CD14-positive monocyte (primary cell): ENCODE measurements at regions not wholly inside any gene's neighbourhood (a gene's known extent, or its start where the extent isn't known, plus 50 kb on each side); places are given as distances from the start of the nearest gene placed in this dataset.

Source experiments
- DNase-seq, 3 donors: peaks; one replicate each; pipeline ENCODE4 v3.0.0-alpha.2; 2011 to 2022
- H2AFZ ChIP-seq: 2 replicates; pipeline ENCODE4 v1.6.0; 2012; ENCODE audit warnings: mild to moderate bottlenecking, low read depth, low read length, inconsistent platforms; ENCODE audit not compliant: insufficient read depth, poor library complexity, severe bottlenecking
- H3K27ac ChIP-seq, 2 donors: 1 replicate in 1 of 2; 2 replicates in 1 of 2; pipeline ENCODE4 v1.5.1; 2012 to 2013; ENCODE audit warnings: low read length in 2 of 2, control low read depth in 1 of 2, inconsistent platforms in 1 of 2, low read depth in 1 of 2, mild to moderate bottlenecking in 1 of 2
- H3K27me3 ChIP-seq, 2 donors: one replicate each; pipeline versions ENCODE4 v1.6.0 to v1.6.1; 2011 to 2013; ENCODE audit warnings: low read length in 2 of 2; ENCODE audit not compliant: control insufficient read depth in 2 of 2, insufficient read depth in 2 of 2
- H3K36me3 ChIP-seq, 2 donors: replicated peaks in 1 of 2; 1 replicate in 1 of 2; 2 replicates in 1 of 2; pipeline versions ENCODE4 v1.5.1 to v1.6.1; 2012 to 2013; ENCODE audit warnings: low read length in 2 of 2, control low read depth in 1 of 2, inconsistent platforms in 1 of 2, mild to moderate bottlenecking in 1 of 2; ENCODE audit not compliant: insufficient read depth in 2 of 2, control insufficient read depth in 1 of 2
- H3K4me1 ChIP-seq, 2 donors: 1 replicate in 1 of 2; 2 replicates in 1 of 2; pipeline versions ENCODE4 v1.5.1 to v1.6.1; 2012 to 2013; ENCODE audit warnings: low read length in 2 of 2, control low read depth in 1 of 2, inconsistent platforms in 1 of 2, mild to moderate bottlenecking in 1 of 2, moderate library complexity in 1 of 2; ENCODE audit not compliant: insufficient read depth in 2 of 2, control insufficient read depth in 1 of 2
- H3K4me2 ChIP-seq: replicated peaks from 2 replicates; pipeline ENCODE3; 2012; ENCODE audit warnings: low read length, moderate library complexity, mild to moderate bottlenecking; ENCODE audit not compliant: poor library complexity, severe bottlenecking; ENCODE audit errors: extremely low read depth
- H3K4me3 ChIP-seq, 3 experiments: fragments of 200-600 bp in 1 of 3; sonication (generic) in 1 of 3; replicated peaks in 1 of 3; 1 replicate in 2 of 3; 2 replicates in 1 of 3; pipeline ENCODE4 v1.5.1; 2011 to 2013; ENCODE audit warnings: low read length in 3 of 3, mild to moderate bottlenecking in 3 of 3, control low read depth in 2 of 3, low read depth in 2 of 3, inconsistent platforms in 1 of 3, moderate library complexity in 1 of 3
- H3K79me2 ChIP-seq: 2 replicates; pipeline ENCODE4 v1.6.0; 2012; ENCODE audit warnings: mild to moderate bottlenecking, control low read depth, inconsistent platforms, low read length, moderate library complexity; ENCODE audit not compliant: insufficient read depth
- H3K9ac ChIP-seq: 2 replicates; pipeline ENCODE4 v1.6.0; 2017; ENCODE audit warnings: low read length, mild to moderate bottlenecking; ENCODE audit not compliant: insufficient read depth, poor library complexity, severe bottlenecking
- H3K9me3 ChIP-seq, 2 donors: replicated peaks in 1 of 2; 1 replicate in 1 of 2; 2 replicates in 1 of 2; pipeline versions ENCODE4 v1.5.1 to v1.6.1; 2012 to 2013; ENCODE audit warnings: low read length in 2 of 2, control low read depth in 1 of 2; ENCODE audit not compliant: control insufficient read depth in 1 of 2, insufficient read depth in 1 of 2
- H4K20me1 ChIP-seq: 2 replicates; pipeline ENCODE4 v1.6.0; 2012; ENCODE audit warnings: mild to moderate bottlenecking, low read length, control low read depth, moderate library complexity; ENCODE audit not compliant: insufficient read depth
- H3K27ac Mint-ChIP-seq, 7 donors: one replicate each; pipeline ENCODE4 v1.8.0; 2020; ENCODE audit warnings: mild to moderate bottlenecking in 7 of 7, mixed read lengths in 7 of 7, moderate library complexity in 6 of 7, inconsistent platforms in 2 of 7
- H3K27me3 Mint-ChIP-seq, 3 donors: one replicate each; pipeline ENCODE4 v1.8.0; 2021 to 2022; ENCODE audit warnings: low read depth in 3 of 3, mild to moderate bottlenecking in 3 of 3, mixed read lengths in 3 of 3, moderate library complexity in 3 of 3, inconsistent platforms in 1 of 3
- H3K36me3 Mint-ChIP-seq, 2 donors: one replicate each; pipeline ENCODE4 v1.8.0; 2020; ENCODE audit warnings: mixed read lengths in 2 of 2, inconsistent platforms in 1 of 2, mild to moderate bottlenecking in 1 of 2
- H3K4me1 Mint-ChIP-seq: one replicate; pipeline ENCODE4 v1.8.0; 2020; ENCODE audit warnings: mild to moderate bottlenecking, mixed read lengths
- H3K4me3 Mint-ChIP-seq, 2 donors: one replicate each; pipeline ENCODE4 v1.8.0; 2020; ENCODE audit warnings: mild to moderate bottlenecking in 2 of 2, mixed read lengths in 2 of 2, moderate library complexity in 1 of 2
- H3K9me3 Mint-ChIP-seq, 7 donors: one replicate each; pipeline ENCODE4 v1.8.0; 2020 to 2022; ENCODE audit warnings: mixed read lengths in 7 of 7, mild to moderate bottlenecking in 6 of 7, moderate library complexity in 6 of 7, inconsistent platforms in 2 of 7
- CTCF ChIP-seq: fragments of 200-600 bp; IDR thresholded peaks from one replicate; pipeline ENCODE4 v1.8.0; 2022; ENCODE audit warnings: antibody characterized with exemption, mild to moderate bottlenecking
- WGBS: methylation state at CpG from one replicate; pipeline ENCODE4 v1.1.5; 2013; ENCODE audit warnings: missing lambda C conversion rate; ENCODE audit not compliant: insufficient coverage; 5-methylcytosine and 5-hydroxymethylcytosine counted together
- intact Hi-C, 2 donors: fragments of 100-400 bp; cut with micrococcal nuclease; formaldehyde crosslinking; loops; one replicate each; pipeline versions ENCODE4 v1.15.0 to v1.15.1; 2023

DNA sequence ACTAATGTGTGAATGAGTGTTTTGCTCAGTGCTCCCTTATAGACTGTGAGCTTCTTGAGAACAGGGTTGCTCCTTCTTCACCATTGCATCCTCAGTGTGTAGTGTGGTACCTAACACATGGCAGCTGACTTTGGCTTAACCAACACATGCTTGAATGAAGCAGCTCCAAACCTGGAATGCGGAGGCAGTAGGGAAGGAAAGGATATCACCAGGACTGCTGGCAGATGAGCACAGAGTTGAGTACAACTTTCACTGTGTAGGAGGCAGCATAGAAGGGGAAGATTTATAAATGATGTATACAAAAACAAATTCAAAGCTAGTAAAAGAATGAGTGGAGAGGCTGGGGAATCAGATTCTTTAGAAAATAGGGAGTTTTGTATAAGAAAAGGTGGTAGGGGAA, 174.3 kb downstream of the SLIT2 start:
- Histone ChIP-seq H3K4me3 (no peak overlapping the region), H4K20me1 (no peaks in the 10 kb centered on the region), H3K27ac (no peak overlapping the region), H3K9ac (no peak overlapping the region), H3K79me2 (no peaks in the 10 kb centered on the region), H3K27me3 (peaks cover 2 to 3% of the 10 kb centered on the region in 2 donors), H3K9me3 (no peaks in the 10 kb centered on the region), H3K4me2 (no peak overlapping the region), H3K36me3 (no peaks in the 10 kb centered on the region), H2AFZ (no peak overlapping the region), H3K4me1 (no peaks in the 10 kb centered on the region)
- intact Hi-C loops: no loop called here
- no peaks in the 10 kb centered on the region for H3K4me1 Mint-ChIP-seq
- no peak overlapping the region for H3K4me3 Mint-ChIP-seq
- no peaks in the 10 kb centered on the region for H3K36me3 Mint-ChIP-seq
- TF ChIP-seq CTCF: no peak
- H3K9me3 Mint-ChIP-seq: no peaks in the 10 kb centered on the region
- H3K27me3 Mint-ChIP-seq: peaks cover 2 to 5% (median 3%) of the 10 kb centered on the region in 3 donors
- no CpG with 5 or more reads among the region's 1 CpG for WGBS
- H3K27ac Mint-ChIP-seq: no peak overlapping the region
- no peak for DNase-seq

DNA sequence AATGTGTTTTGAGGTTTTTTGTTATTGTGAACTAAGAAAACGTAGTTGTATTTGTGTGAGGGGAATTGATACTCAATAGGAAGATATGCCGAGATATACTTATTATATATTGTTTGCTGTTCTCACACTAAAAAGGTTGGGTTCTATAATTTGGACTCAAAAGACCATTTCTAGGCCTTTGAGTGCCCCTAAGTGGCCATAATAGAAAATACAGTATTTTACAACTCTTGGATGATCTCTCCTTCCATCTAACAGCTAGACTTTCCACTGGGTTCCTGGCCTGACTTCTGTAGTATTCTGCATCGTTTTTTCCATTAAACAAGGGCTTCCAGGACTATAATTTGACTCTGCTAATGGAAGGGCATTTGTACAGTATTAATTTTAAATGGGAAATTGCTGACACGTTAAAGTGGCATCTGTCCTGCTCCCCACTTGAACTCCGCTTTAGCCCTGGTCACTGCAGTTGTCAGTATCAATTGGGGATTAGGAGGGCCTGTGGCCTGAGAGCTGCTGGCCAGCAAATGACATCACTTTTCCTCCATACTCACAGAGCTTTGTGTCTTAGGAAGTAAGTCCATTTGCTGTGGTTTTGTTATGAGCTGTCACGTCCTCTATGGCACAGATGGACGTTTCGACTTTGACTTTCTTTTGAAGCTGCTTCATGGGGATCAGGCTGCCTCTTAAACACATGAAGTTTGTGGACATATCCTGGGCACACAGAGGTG, 176.9 kb downstream of the SLIT2 start:
- Histone ChIP-seq H3K9ac (no peak overlapping the region), H3K4me2 (no peak overlapping the region), H3K79me2 (no peaks in the 10 kb centered on the region), H4K20me1 (no peaks in the 10 kb centered on the region), H3K36me3 (no peaks in the 10 kb centered on the region), H3K27me3 (peaks cover 2 to 3% of the 10 kb centered on the region in 2 donors), H3K27ac (no peak overlapping the region), H3K9me3 (no peaks in the 10 kb centered on the region), H2AFZ (no peak overlapping the region), H3K4me1 (no peaks in the 10 kb centered on the region), H3K4me3 (no peak overlapping the region)
- 52% methylated on average over 3 of the region's 8 CpGs for WGBS
- no peak for DNase-seq
- H3K36me3 Mint-ChIP-seq: no peaks in the 10 kb centered on the region
- H3K27me3 Mint-ChIP-seq: peaks cover 2 to 4% (median 3%) of the 10 kb centered on the region in 3 donors
- no peak overlapping the region for H3K4me3 Mint-ChIP-seq
- intact Hi-C loops: no loop called here
- no peak for TF ChIP-seq CTCF
- no peak overlapping the region for H3K27ac Mint-ChIP-seq
- no peaks in the 10 kb centered on the region for H3K9me3 Mint-ChIP-seq
- H3K4me1 Mint-ChIP-seq: no peaks in the 10 kb centered on the region
